VCaP (cell line): ENCODE measurements at regions not wholly inside any gene's neighbourhood (a gene's known extent, or its start where the extent isn't known, plus 50 kb on each side); places are given as distances from the start of the nearest gene placed in this dataset.

Experiments used
- H3K27ac ChIP-seq: fragments of 450-650 bp; 2 replicates; pipeline ENCODE4 v1.5.1; 2017
- CTCF ChIP-seq: fragments of 450-650 bp; conservative IDR thresholded peaks from 2 replicates; pipeline ENCODE4 v1.5.1; 2017; ENCODE audit warnings: mild to moderate bottlenecking, moderate library complexity

GRCh38 chr9:118419676-118420075 is 715.5 kb downstream of the TLR4 start:
- no peak for TF ChIP-seq CTCF
- H3K27ac ChIP-seq, result no peak overlapping the region

GRCh38 chr9:118422508-118422907 is 718.3 kb downstream of the TLR4 start:
- no peak for TF ChIP-seq CTCF
- no peak overlapping the region for H3K27ac ChIP-seq

- TF ChIP-seq CTCF, result no peak
- no peak overlapping the region for H3K27ac ChIP-seq
Observed at GRCh38 chr9:118423021-118423420, 718.8 kb downstream of the TLR4 start.

GRCh38 chr9:118423721-118424120 is 719.5 kb downstream of the TLR4 start:
- TF ChIP-seq CTCF, result no peak
- no peak overlapping the region for H3K27ac ChIP-seq

GRCh38 chr9:118426772-118427171 is 722.6 kb downstream of the TLR4 start:
- H3K27ac ChIP-seq, result no peak overlapping the region
- TF ChIP-seq CTCF, result no peak

- no peak for TF ChIP-seq CTCF
- no peak overlapping the region for H3K27ac ChIP-seq
Observed at GRCh38 chr9:118438810-118439209, 734.6 kb downstream of the TLR4 start.

- H3K27ac ChIP-seq, result no peak overlapping the region
- no peak for TF ChIP-seq CTCF
Observed at GRCh38 chr9:118439441-118439840, 735.2 kb downstream of the TLR4 start.

- H3K27ac ChIP-seq, result no peak overlapping the region
- no peak for TF ChIP-seq CTCF
Observed at GRCh38 chr9:118444403-118444802, 740.2 kb downstream of the TLR4 start.
